ENCODE measurements at regions not wholly inside any gene's neighbourhood (a gene's known extent, or its start where the extent isn't known, plus 50 kb on each side); places are given as distances from the start of the nearest gene placed in this dataset.

- H3K4me1 ChIP-seq (ENCODE audit: insufficient read depth, poor library complexity, severe bottlenecking) = no peaks in the 10 kb centered on the region
- no peak overlapping the region for H3K27ac ChIP-seq (ENCODE audit: poor library complexity, severe bottlenecking)
- no peaks in the 10 kb centered on the region for H3K36me3 ChIP-seq (ENCODE audit: low read depth)
- no peaks in the 10 kb centered on the region for H3K27me3 ChIP-seq (ENCODE audit: insufficient read depth, poor library complexity, severe bottlenecking)
- DNase-seq (ENCODE audit: low spot score) = no peak
- ATAC-seq (ENCODE audit: low read depth) = no peak
- H3K4me3 ChIP-seq (ENCODE audit: severe bottlenecking) = no peak overlapping the region
- H3K9me3 ChIP-seq (ENCODE audit: severe bottlenecking) = no peaks in the 10 kb centered on the region
- no peak for TF ChIP-seq CTCF (IDR thresholded peaks at IDR 0.05; ENCODE audit: poor library complexity, severe bottlenecking)
These were observed 52.0 kb upstream of the RYK start for GRCh38 chr3:134302674-134303073.

GRCh38 chr3:134300520-134300919 lies 49.9 kb upstream of the RYK start:
- no peak for TF ChIP-seq CTCF (IDR thresholded peaks at IDR 0.05; ENCODE audit: poor library complexity, severe bottlenecking)

More at GRCh38 chr3:134300520-134300919, 49.9 kb upstream of the RYK start:
- ATAC-seq (ENCODE audit: low read depth) (peak; percentile 56; the same call in 1 of the 3 replicates), DNase-seq (ENCODE audit: low spot score) (no peak)
- H3K27ac ChIP-seq (ENCODE audit: poor library complexity, severe bottlenecking) = no peak overlapping the region
- H3K4me3 ChIP-seq (ENCODE audit: severe bottlenecking) = no peak overlapping the region
- H3K27me3 ChIP-seq (ENCODE audit: insufficient read depth, poor library complexity, severe bottlenecking) = no peaks in the 10 kb centered on the region
- no peaks in the 10 kb centered on the region for H3K4me1 ChIP-seq (ENCODE audit: insufficient read depth, poor library complexity, severe bottlenecking)
- no peaks in the 10 kb centered on the region for H3K36me3 ChIP-seq (ENCODE audit: low read depth)
- H3K9me3 ChIP-seq (ENCODE audit: severe bottlenecking) = no peaks in the 10 kb centered on the region
